Spleen (tissue), 7 donors: ENCODE measurements at regions not wholly inside any gene's neighbourhood (a gene's known extent, or its start where the extent isn't known, plus 50 kb on each side); places are given as distances from the start of the nearest gene placed in this dataset.
"Not testable (repeated sequence)": the region's sequence is repeated elsewhere in the genome, so short reads cannot be mapped to it uniquely, and the experiment has no call there.

Experiments
- CTCF ChIP-seq, 11 experiments: fragments of 200-600 bp in 7 of 11; fragments of 450-650 bp in 4 of 11; sonication (generic) in 4 of 11; IDR thresholded peaks in 8 of 11; conservative IDR thresholded peaks in 3 of 11; 1 replicate in 7 of 11; 2 replicates in 4 of 11; pipeline versions ENCODE4 v1.4.0 to v1.8.0; 2016 to 2021; ENCODE audit warnings: antibody characterized with exemption in 11 of 11, inconsistent platforms in 4 of 11, mild to moderate bottlenecking in 1 of 11
- POLR2A ChIP-seq, 3 donors: fragments of 450-650 bp; IDR thresholded peaks; one replicate each; pipeline ENCODE4 v1.5.1; 2017; ENCODE audit warnings: antibody characterized with exemption in 3 of 3, mild to moderate bottlenecking in 1 of 3
- donor health status: DM: no; HTN: no; CAD: no; lungs with moderate emphysema.
- donor health status: DM: no; HTN: no; CAD: no.
- donor health status: DM: no; HTN: no; CAD: no.

- not testable (repeated sequence) for TF ChIP-seq CTCF (IDR thresholded peaks at IDR 0.05 in 8 of 11, conservative IDR thresholded peaks at IDR 0.05 in 3 of 11); POLR2A (IDR thresholded peaks at IDR 0.05)
These were observed 58.2 kb upstream of the SPN start for GRCh38 chr16:29604631-29605549.
